ENCODE measurements at regions not wholly inside any gene's neighbourhood (a gene's known extent, or its start where the extent isn't known, plus 50 kb on each side); places are given as distances from the start of the nearest gene placed in this dataset.
A peak's percentile ranks its signal among the peaks of the same experiment; 100 is the strongest.
"Not testable (repeated sequence)": the region's sequence is repeated elsewhere in the genome, so short reads cannot be mapped to it uniquely, and the experiment has no call there.

GRCh38 chr6:149127212-149127611, 190.3 kb upstream of the TAB2 start:
- DNase-seq, result no peak

DNA sequence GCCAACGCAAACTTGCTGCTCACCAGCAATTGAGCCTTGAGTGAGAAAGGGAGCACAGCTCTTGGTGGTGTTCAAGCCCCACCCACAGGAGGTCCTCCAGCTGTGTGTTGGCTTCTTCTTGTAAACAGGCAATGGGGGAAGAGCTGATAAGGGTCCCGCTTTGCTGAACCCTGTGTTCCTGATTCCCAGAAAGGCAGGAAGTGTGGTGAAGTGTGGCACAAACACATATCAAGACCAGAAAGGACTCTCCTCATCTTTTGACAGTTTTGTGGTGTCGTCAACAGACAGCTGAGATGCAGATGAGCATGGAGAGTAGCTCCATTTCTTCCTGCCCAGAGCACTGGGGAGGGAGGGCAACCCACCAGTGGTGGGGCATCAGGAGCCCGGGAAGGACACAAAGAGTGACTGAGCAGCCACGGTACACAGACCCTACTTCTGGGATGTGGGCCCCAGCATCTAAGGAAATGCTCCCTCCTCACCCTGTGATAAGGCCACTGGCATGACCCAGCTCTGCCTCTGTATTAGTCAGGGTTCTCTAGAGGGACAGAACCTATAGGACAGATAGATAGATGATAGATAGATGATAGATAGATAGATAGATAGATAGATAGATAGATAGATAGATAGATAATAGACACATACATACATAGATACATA, 188.9 kb upstream of the TAB2 start:
- DNase-seq, result no peak

DNA sequence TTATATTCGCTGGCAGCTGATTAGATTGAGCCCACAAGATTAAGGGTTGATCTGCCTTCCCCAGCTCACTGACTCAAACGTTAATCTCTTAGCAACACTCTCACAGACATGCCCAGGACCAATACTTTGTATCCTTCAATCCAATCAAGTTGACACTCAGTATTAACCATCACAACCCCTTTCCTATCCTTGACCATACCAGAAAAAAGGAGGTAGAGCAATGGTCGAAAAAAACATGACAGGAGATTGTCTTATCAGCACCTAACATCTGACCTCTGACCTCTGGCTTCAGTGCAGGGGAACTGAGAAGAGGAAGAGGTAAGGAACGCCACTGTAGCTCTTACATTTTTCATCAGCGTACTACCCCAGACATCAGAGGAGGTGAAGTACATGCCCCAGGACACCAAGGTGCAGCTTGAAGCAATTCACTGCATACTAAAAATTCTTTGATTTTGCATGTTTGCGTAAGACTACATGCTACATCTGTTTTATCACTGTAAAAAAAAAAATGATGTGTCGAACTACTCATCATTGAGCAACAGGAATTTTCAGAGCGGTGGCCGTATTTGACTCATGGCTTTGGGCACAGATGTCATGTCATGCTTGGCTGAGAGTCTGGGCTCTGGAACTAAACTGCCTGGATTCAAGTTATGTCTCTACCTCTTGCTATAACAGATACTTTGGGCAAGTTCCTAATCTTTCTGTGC, 188.0 kb upstream of the TAB2 start:
- no peak for DNase-seq

- DNase-seq, result no peak
These were observed 187.4 kb upstream of the TAB2 start for GRCh38 chr6:149130090-149130489.

GRCh38 chr6:149130508-149130907, 187.0 kb upstream of the TAB2 start:
- DNase-seq, result no peak

- DNase-seq, result no peak
These were observed 185.6 kb upstream of the TAB2 start for GRCh38 chr6:149131891-149132290.

GRCh38 chr6:149132336-149132735, 185.2 kb upstream of the TAB2 start:
- DNase-seq, result no peak

GRCh38 chr6:149134511-149134933, 183.0 kb upstream of the TAB2 start:
- DNase-seq, result no peak

DNA sequence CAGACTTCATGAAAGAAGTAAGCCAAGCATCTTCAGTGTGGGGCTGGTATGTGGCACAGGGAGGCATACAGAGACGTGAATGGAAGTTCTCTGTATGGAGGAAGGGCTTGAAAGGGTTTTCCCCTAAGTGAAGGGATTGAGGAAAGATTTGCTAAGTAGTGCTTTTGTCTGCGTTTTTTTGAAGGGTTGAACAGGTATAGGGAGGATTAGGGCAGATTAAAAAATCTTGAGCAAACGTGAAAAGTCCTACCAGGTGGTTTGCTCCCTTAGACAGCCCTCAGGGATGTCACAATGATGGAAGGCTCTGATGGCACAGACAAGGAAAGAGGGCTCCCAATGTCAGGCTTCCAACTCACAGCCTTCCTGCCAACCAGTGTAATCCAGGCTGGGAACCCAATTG, 181.7 kb upstream of the TAB2 start:
- no peak for DNase-seq

- no peak for DNase-seq
These were observed 181.1 kb upstream of the TAB2 start for GRCh38 chr6:149136273-149136912.

GRCh38 chr6:149136913-149137286, 180.6 kb upstream of the TAB2 start:
- DNase-seq, result no peak

DNA sequence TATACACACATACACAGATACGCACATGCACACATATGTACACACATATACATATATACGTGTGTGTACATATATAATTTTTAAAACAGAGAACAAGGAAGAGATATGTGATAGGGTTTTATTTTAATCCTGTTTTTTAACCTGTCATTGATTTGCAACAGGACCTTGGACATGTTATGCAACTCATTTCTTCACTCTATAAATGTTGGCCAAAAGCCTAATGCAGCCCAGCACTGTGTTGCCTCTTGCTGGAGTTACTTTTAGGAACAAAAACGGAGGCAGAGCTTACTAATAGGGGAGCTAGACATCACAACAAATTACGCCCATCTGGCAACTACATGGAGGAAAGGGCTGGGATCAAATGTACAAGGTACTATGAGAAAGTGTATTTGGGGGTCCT, 179.9 kb upstream of the TAB2 start:
- no peak for DNase-seq

DNA sequence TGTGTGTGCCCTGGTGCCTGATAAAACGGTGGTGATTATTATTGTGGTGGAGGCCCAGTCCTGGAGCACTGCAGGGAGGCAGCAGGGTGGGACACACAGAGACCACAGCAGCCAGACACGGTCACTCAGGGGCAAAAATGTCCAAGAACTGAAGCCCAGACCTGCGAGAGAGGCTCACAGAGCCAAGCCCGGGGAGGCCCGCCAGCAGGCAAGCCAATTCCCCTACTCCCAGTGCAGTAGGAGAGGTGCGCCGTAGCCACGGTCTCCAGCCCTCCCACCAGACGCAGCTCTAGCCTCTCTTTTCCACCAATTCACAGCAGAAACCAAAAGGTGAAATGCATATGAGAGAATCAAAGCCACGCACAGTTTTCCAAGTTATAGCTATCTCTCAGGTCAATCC, 179.4 kb upstream of the TAB2 start:
- no peak for DNase-seq

GRCh38 chr6:149138699-149139294, 178.7 kb upstream of the TAB2 start:
- no peak for DNase-seq

GRCh38 chr6:149139782-149140136, 177.8 kb upstream of the TAB2 start:
- no peak for DNase-seq

DNA sequence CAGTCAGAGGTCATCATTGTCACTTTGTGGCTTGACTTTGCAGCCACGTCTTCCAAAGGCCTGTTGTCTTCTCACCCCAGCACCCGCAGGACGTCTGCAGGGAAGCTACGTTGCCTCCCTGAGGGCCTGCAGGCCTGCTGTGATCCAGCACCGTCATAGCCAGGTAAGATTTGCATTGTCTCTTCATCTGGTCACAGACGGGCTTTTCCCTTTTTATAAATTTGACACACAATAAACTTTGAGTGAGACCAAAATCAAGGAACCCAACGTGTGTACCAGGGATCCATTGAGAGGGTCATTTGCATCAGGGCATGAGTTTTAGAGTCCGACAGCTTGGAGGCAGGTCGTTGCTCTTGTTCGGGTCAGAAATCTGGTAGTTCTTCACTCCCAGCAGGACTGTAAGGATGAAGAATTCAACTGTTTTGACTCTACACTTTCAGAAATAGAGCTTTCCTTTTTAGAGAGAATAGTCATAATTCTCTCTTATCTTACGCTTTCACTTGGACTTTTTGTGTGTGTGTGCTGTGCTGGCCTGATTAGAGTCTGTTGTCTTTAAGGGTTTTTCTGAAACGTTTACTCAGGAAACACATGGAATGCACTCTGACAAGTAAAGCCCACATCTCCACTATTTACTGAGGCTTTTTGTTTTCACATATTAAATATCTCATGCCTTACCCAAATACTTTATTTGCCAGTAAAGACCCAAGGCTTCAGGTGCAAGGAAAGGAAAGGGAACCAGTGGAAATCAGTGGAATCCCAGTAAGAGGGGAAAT, 177.2 kb upstream of the TAB2 start:
- DNase-seq, result peak; percentile 37 to 48

GRCh38 chr6:149140910-149141290, 176.6 kb upstream of the TAB2 start:
- DNase-seq, result no peak

DNA sequence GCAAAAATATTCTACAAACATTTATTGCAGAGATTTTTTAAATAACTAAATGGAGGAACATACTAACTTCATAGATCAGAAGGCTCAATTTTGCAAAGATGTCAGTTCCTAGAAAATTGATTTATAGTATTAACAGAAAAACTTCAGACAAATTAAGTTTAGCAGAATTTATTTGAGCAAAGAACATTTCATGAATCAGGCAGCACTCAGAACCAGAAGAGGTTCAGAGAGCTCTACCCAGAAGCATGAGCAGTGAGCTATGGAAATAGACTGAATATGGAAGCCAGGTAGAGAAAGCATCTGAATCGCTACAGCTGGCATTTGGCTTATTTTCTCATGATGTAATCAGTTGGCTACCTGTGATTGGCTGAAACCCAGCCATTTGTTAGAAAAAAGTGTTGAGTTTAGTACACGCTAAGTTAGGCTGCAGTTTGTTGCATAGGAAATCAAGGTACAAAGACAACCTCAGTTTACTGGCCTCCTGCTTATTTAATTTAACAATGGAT, 174.5 kb upstream of the TAB2 start:
- no peak for DNase-seq

DNA sequence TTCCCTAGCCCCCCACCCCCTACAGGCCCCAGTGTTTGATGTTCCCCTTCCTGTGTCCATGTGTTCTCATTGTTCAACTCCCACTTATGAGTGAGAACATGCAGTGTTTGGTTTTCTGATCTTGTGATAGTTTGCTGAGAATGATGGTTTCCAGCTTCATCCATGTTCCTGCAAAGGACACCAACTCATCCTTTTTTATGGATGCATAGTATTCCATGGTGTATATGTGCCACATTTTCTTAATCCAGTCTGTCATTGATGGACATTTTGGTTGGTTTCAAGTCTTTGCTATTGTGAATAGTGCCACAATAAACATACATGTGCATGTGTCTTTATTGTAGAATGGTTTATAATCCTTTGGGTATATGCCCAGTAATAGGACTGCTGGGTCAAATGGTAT, 171.7 kb upstream of the TAB2 start:
- not testable (repeated sequence) for DNase-seq

- DNase-seq, result no peak
These were observed 170.3 kb upstream of the TAB2 start for GRCh38 chr6:149147195-149147594.

- no peak for DNase-seq
These were observed 169.4 kb upstream of the TAB2 start for GRCh38 chr6:149147938-149148718.

GRCh38 chr6:149149653-149150052, 167.9 kb upstream of the TAB2 start:
- no peak for DNase-seq
